Fibroblast of lung (primary cell): ENCODE measurements at regions not wholly inside any gene's neighbourhood (a gene's known extent, or its start where the extent isn't known, plus 50 kb on each side); places are given as distances from the start of the nearest gene placed in this dataset.

Experiments used
- DNase-seq, 2 donors: peaks; one replicate each; pipeline versions ENCODE4 v3.0.0 to v3.0.0-alpha.2; 2010; ENCODE audit warnings: low read depth in 2 of 2
- H2AFZ ChIP-seq: 2 replicates; pipeline ENCODE4 v1.5.1; 2012; ENCODE audit warnings: low read length, control low read depth, inconsistent platforms
- H3K27ac ChIP-seq: 2 replicates; pipeline ENCODE4 v1.5.1; 2011; ENCODE audit warnings: low read length, control low read depth; ENCODE audit not compliant: insufficient read depth
- H3K27me3 ChIP-seq: 2 replicates; pipeline ENCODE4 v1.5.1; 2011; ENCODE audit warnings: mild to moderate bottlenecking, low read length; ENCODE audit not compliant: control insufficient read depth, insufficient read depth
- H3K36me3 ChIP-seq: 2 replicates; pipeline ENCODE4 v1.5.1; 2011; ENCODE audit warnings: low read length; ENCODE audit not compliant: control insufficient read depth, insufficient read depth
- H3K4me1 ChIP-seq: 2 replicates; pipeline ENCODE4 v1.5.1; 2011; ENCODE audit warnings: low read length; ENCODE audit not compliant: control insufficient read depth, insufficient read depth; ENCODE audit errors: extremely low read depth
- H3K4me2 ChIP-seq: 2 replicates; pipeline ENCODE4 v1.5.1; 2011; ENCODE audit warnings: low read length, control low read depth; ENCODE audit not compliant: insufficient read depth; ENCODE audit errors: extremely low read depth
- H3K4me3 ChIP-seq, 4 experiments: fragments of 200-600 bp in 1 of 4; sonication (generic) in 1 of 4; replicated peaks in 1 of 4; 2 replicates each; pipeline ENCODE4 v1.5.1; 2011 to 2016; ENCODE audit warnings: low read length in 4 of 4, low read depth in 3 of 4, mild to moderate bottlenecking in 3 of 4, control low read depth in 2 of 4, inconsistent platforms in 1 of 4, mixed read lengths in 1 of 4; ENCODE audit not compliant: insufficient read depth in 1 of 4; ENCODE audit errors: control extremely low read depth in 1 of 4
- H3K79me2 ChIP-seq: 2 replicates; pipeline ENCODE4 v1.5.1; 2012; ENCODE audit warnings: mild to moderate bottlenecking, low read length, inconsistent platforms; ENCODE audit not compliant: control insufficient read depth, insufficient read depth
- H3K9ac ChIP-seq: 2 replicates; pipeline ENCODE4 v1.5.1; 2011; ENCODE audit warnings: mild to moderate bottlenecking, low read length, control low read depth; ENCODE audit not compliant: insufficient read depth
- H3K9me3 ChIP-seq: 2 replicates; pipeline ENCODE4 v1.5.1; 2012; ENCODE audit warnings: low read depth, low read length; ENCODE audit not compliant: control insufficient read depth, insufficient read depth
- H4K20me1 ChIP-seq: 2 replicates; pipeline ENCODE4 v1.5.1; 2011; ENCODE audit warnings: low read length; ENCODE audit not compliant: control insufficient read depth, insufficient read depth; ENCODE audit errors: extremely low read depth
- CTCF ChIP-seq, 2 donors: IDR thresholded peaks in 1 of 2; conservative IDR thresholded peaks in 1 of 2; 1 replicate in 1 of 2; 2 replicates in 1 of 2; pipeline ENCODE4 v1.5.1; 2011 to 2012; ENCODE audit warnings: low read length in 2 of 2, control low read depth in 1 of 2, inconsistent platforms in 1 of 2, low read depth in 1 of 2, mild to moderate bottlenecking in 1 of 2
- EZH2 ChIP-seq: IDR thresholded peaks from 2 replicates; pipeline ENCODE4 v1.5.1; 2012; ENCODE audit warnings: low read length, control low read depth, mild to moderate bottlenecking; ENCODE audit errors: missing control alignments

GRCh38 chr7:18276380-18276779, 219.2 kb upstream of the HDAC9 start:
- Histone ChIP-seq H3K79me2 (no peaks in the 10 kb centered on the region), H3K4me2 (no peak overlapping the region), H4K20me1 (no peaks in the 10 kb centered on the region), H2AFZ (no peak overlapping the region), H3K4me3 (no peak overlapping the region), H3K4me1 (no peaks in the 10 kb centered on the region), H3K27ac (no peak overlapping the region), H3K36me3 (no peaks in the 10 kb centered on the region), H3K9ac (no peak overlapping the region), H3K9me3 (no peaks in the 10 kb centered on the region), H3K27me3 (no peaks in the 10 kb centered on the region)
- DNase-seq = no peak
- TF ChIP-seq CTCF (conservative IDR thresholded peaks at IDR 0.05 in 1 of 2, IDR thresholded peaks at IDR 0.05 in 1 of 2; ENCODE audit: low read depth in 1 of 2, low read length in 2 of 2) (no peak), EZH2 (no peak)

- Histone ChIP-seq H4K20me1 (no peaks in the 10 kb centered on the region), H3K4me2 (no peak overlapping the region), H2AFZ (no peak overlapping the region), H3K4me3 (no peak overlapping the region), H3K27me3 (no peaks in the 10 kb centered on the region), H3K79me2 (no peaks in the 10 kb centered on the region), H3K9me3 (no peaks in the 10 kb centered on the region), H3K36me3 (no peaks in the 10 kb centered on the region), H3K9ac (no peak overlapping the region), H3K27ac (no peak overlapping the region), H3K4me1 (no peaks in the 10 kb centered on the region)
- TF ChIP-seq CTCF (conservative IDR thresholded peaks at IDR 0.05 in 1 of 2, IDR thresholded peaks at IDR 0.05 in 1 of 2; ENCODE audit: low read depth in 1 of 2, low read length in 2 of 2) = no peak
- TF ChIP-seq EZH2 = no peak
- DNase-seq = no peak
These were observed 217.2 kb upstream of the HDAC9 start for GRCh38 chr7:18278316-18278715.

- Histone ChIP-seq H3K4me2 (no peak overlapping the region), H3K27ac (no peak overlapping the region), H3K4me3 (no peak overlapping the region), H3K9ac (no peak overlapping the region), H3K9me3 (no peaks in the 10 kb centered on the region), H3K27me3 (no peaks in the 10 kb centered on the region), H2AFZ (no peak overlapping the region), H3K36me3 (no peaks in the 10 kb centered on the region), H3K4me1 (no peaks in the 10 kb centered on the region), H3K79me2 (no peaks in the 10 kb centered on the region), H4K20me1 (no peaks in the 10 kb centered on the region)
- TF ChIP-seq CTCF (conservative IDR thresholded peaks at IDR 0.05 in 1 of 2, IDR thresholded peaks at IDR 0.05 in 1 of 2; ENCODE audit: low read depth in 1 of 2, low read length in 2 of 2) (no peak), EZH2 (no peak)
- DNase-seq = no peak
These were observed 212.5 kb upstream of the HDAC9 start for GRCh38 chr7:18283045-18283444.
